ENCODE measurements at regions not wholly inside any gene's neighbourhood (a gene's known extent, or its start where the extent isn't known, plus 50 kb on each side); places are given as distances from the start of the nearest gene placed in this dataset.

- no peak overlapping the region for H3K4me3 ChIP-seq (ENCODE audit: low read length, poor library complexity, severe bottlenecking)
- H3K9ac ChIP-seq (ENCODE audit: low read depth, low read length, poor library complexity, severe bottlenecking), result no peak overlapping the region
- TF ChIP-seq CTCF (conservative IDR thresholded peaks at IDR 0.05; ENCODE audit: low read length), result no peak
- TF ChIP-seq EZH2phosphoT487 (IDR thresholded peaks at IDR 0.05; ENCODE audit: borderline replicate concordance), result no peak
- H2AFZ ChIP-seq (ENCODE audit: low read length), result no peak overlapping the region
- H4K20me1 ChIP-seq (ENCODE audit: insufficient read depth, low read length, poor library complexity, severe bottlenecking), result no peaks in the 10 kb centered on the region
- no peaks in the 10 kb centered on the region for H3K79me2 ChIP-seq (ENCODE audit: insufficient read depth, low read length)
- no peaks in the 10 kb centered on the region for H3K27me3 ChIP-seq (ENCODE audit: insufficient read depth, low read length, poor library complexity, severe bottlenecking)
- no peaks in the 10 kb centered on the region for H3K9me2 ChIP-seq (replicated peaks; ENCODE audit: low read depth, low read length)
- H3K4me1 ChIP-seq (ENCODE audit: insufficient read depth, low read length, poor library complexity, severe bottlenecking), result no peaks in the 10 kb centered on the region
- no peaks in the 10 kb centered on the region for H3K36me3 ChIP-seq (ENCODE audit: insufficient read depth, low read length)
- no peak overlapping the region for H3K4me2 ChIP-seq (ENCODE audit: low read depth, low read length, poor library complexity, severe bottlenecking)
- peaks cover 9% of the 10 kb centered on the region; the same call in 1 of the 2 replicates for H3K9me3 ChIP-seq (ENCODE audit: insufficient read depth, low read depth, low read length)
- H3F3A ChIP-seq (ENCODE audit: low read depth), result no peaks in the 10 kb centered on the region
Observed at GRCh38 chr1:30087465-30087864, 635.9 kb downstream of the MATN1 start.

- Histone ChIP-seq H3K36me3 (ENCODE audit: insufficient read depth, low read length) (no peaks in the 10 kb centered on the region), H3K9ac (ENCODE audit: low read depth, low read length, poor library complexity, severe bottlenecking) (no peak overlapping the region), H2AFZ (ENCODE audit: low read length) (no peak overlapping the region), H3K4me2 (ENCODE audit: low read depth, low read length, poor library complexity, severe bottlenecking) (no peak overlapping the region), H3F3A (ENCODE audit: low read depth) (no peaks in the 10 kb centered on the region), H3K27me3 (ENCODE audit: insufficient read depth, low read length, poor library complexity, severe bottlenecking) (no peaks in the 10 kb centered on the region), H3K4me3 (ENCODE audit: low read length, poor library complexity, severe bottlenecking) (no peak overlapping the region), H3K4me1 (ENCODE audit: insufficient read depth, low read length, poor library complexity, severe bottlenecking) (no peaks in the 10 kb centered on the region), H3K9me3 (ENCODE audit: insufficient read depth, low read depth, low read length) (peaks cover 5% of the 10 kb centered on the region; the same call in 1 of the 2 replicates), H3K9me2 (replicated peaks; ENCODE audit: low read depth, low read length) (no peaks in the 10 kb centered on the region), H3K79me2 (ENCODE audit: insufficient read depth, low read length) (no peaks in the 10 kb centered on the region), H4K20me1 (ENCODE audit: insufficient read depth, low read length, poor library complexity, severe bottlenecking) (no peaks in the 10 kb centered on the region)
- TF ChIP-seq EZH2phosphoT487 (IDR thresholded peaks at IDR 0.05; ENCODE audit: borderline replicate concordance) (no peak), CTCF (conservative IDR thresholded peaks at IDR 0.05; ENCODE audit: low read length) (no peak; the same call in 1 of the 2 replicates)
Observed at GRCh38 chr1:30085811-30086770, 637.3 kb downstream of the MATN1 start.

GRCh38 chr1:30084909-30085571 lies 638.3 kb downstream of the MATN1 start:
- Histone ChIP-seq H3K9me3 (ENCODE audit: insufficient read depth, low read depth, low read length) (no peaks in the 10 kb centered on the region; the same call in 1 of the 2 replicates), H3K4me1 (ENCODE audit: insufficient read depth, low read length, poor library complexity, severe bottlenecking) (no peaks in the 10 kb centered on the region), H3K79me2 (ENCODE audit: insufficient read depth, low read length) (no peaks in the 10 kb centered on the region), H3K9me2 (replicated peaks; ENCODE audit: low read depth, low read length) (no peaks in the 10 kb centered on the region), H4K20me1 (ENCODE audit: insufficient read depth, low read length, poor library complexity, severe bottlenecking) (no peaks in the 10 kb centered on the region), H3F3A (ENCODE audit: low read depth) (no peaks in the 10 kb centered on the region), H3K36me3 (ENCODE audit: insufficient read depth, low read length) (no peaks in the 10 kb centered on the region), H3K4me3 (ENCODE audit: low read length, poor library complexity, severe bottlenecking) (no peak overlapping the region), H3K4me2 (ENCODE audit: low read depth, low read length, poor library complexity, severe bottlenecking) (no peak overlapping the region), H3K9ac (ENCODE audit: low read depth, low read length, poor library complexity, severe bottlenecking) (no peak overlapping the region), H3K27me3 (ENCODE audit: insufficient read depth, low read length, poor library complexity, severe bottlenecking) (no peaks in the 10 kb centered on the region), H2AFZ (ENCODE audit: low read length) (no peak overlapping the region)
- no peak for TF ChIP-seq EZH2phosphoT487 (IDR thresholded peaks at IDR 0.05; ENCODE audit: borderline replicate concordance)
- TF ChIP-seq CTCF (conservative IDR thresholded peaks at IDR 0.05; ENCODE audit: low read length), result no peak
